ENCODE measurements at regions not wholly inside any gene's neighbourhood (a gene's known extent, or its start where the extent isn't known, plus 50 kb on each side); places are given as distances from the start of the nearest gene placed in this dataset.

- no peak for DNase-seq (ENCODE audit: extremely low spot score, unreplicated experiment)
- Mint-ChIP-seq H3K4me3 (ENCODE audit: unreplicated experiment) (no peak overlapping the region), H3K9me3 (ENCODE audit: unreplicated experiment) (peaks cover 31% of the 10 kb centered on the region), H3K27ac (ENCODE audit: unreplicated experiment) (no peak overlapping the region), H3K27me3 (ENCODE audit: unreplicated experiment) (no peaks in the 10 kb centered on the region), H3K36me3 (ENCODE audit: unreplicated experiment) (no peaks in the 10 kb centered on the region), H3K4me1 (ENCODE audit: unreplicated experiment) (no peaks in the 10 kb centered on the region)
- no peak for TF ChIP-seq CTCF (IDR thresholded peaks at IDR 0.05)
These were observed 221.6 kb upstream of the SPANXN4 start for GRCh38 chrX:142804085-142804484.

- no peaks in the 10 kb centered on the region for H3K36me3 Mint-ChIP-seq (ENCODE audit: unreplicated experiment)
- H3K27me3 Mint-ChIP-seq (ENCODE audit: unreplicated experiment), result no peaks in the 10 kb centered on the region
- DNase-seq (ENCODE audit: extremely low spot score, unreplicated experiment), result no peak
These were observed 206.3 kb upstream of the SPANXN4 start for GRCh38 chrX:142819461-142819860.

GRCh38 chrX:142828129-142828528, 197.6 kb upstream of the SPANXN4 start:
- no peak overlapping the region for H3K4me3 Mint-ChIP-seq (ENCODE audit: unreplicated experiment)
- no peak for DNase-seq (ENCODE audit: extremely low spot score, unreplicated experiment)
- peaks cover 38% of the 10 kb centered on the region for H3K9me3 Mint-ChIP-seq (ENCODE audit: unreplicated experiment)
- no peaks in the 10 kb centered on the region for H3K27me3 Mint-ChIP-seq (ENCODE audit: unreplicated experiment)
- H3K36me3 Mint-ChIP-seq (ENCODE audit: unreplicated experiment), result no peaks in the 10 kb centered on the region
- no peak overlapping the region for H3K27ac Mint-ChIP-seq (ENCODE audit: unreplicated experiment)
- TF ChIP-seq CTCF (IDR thresholded peaks at IDR 0.05), result no peak
- no peaks in the 10 kb centered on the region for H3K4me1 Mint-ChIP-seq (ENCODE audit: unreplicated experiment)

More at GRCh38 chrX:142819461-142819860, 206.3 kb upstream of the SPANXN4 start:
- Mint-ChIP-seq H3K4me1 (ENCODE audit: unreplicated experiment) (no peaks in the 10 kb centered on the region), H3K27ac (ENCODE audit: unreplicated experiment) (no peak overlapping the region), H3K4me3 (ENCODE audit: unreplicated experiment) (no peak overlapping the region), H3K9me3 (ENCODE audit: unreplicated experiment) (peaks cover 54% of the 10 kb centered on the region)
- TF ChIP-seq CTCF (IDR thresholded peaks at IDR 0.05), result no peak

GRCh38 chrX:142831961-142832530, 193.7 kb upstream of the SPANXN4 start:
- H3K4me3 Mint-ChIP-seq (ENCODE audit: unreplicated experiment), result no peak overlapping the region
- H3K27me3 Mint-ChIP-seq (ENCODE audit: unreplicated experiment), result no peaks in the 10 kb centered on the region
- H3K4me1 Mint-ChIP-seq (ENCODE audit: unreplicated experiment), result no peaks in the 10 kb centered on the region
- H3K27ac Mint-ChIP-seq (ENCODE audit: unreplicated experiment), result no peak overlapping the region
- H3K9me3 Mint-ChIP-seq (ENCODE audit: unreplicated experiment), result peaks cover 29% of the 10 kb centered on the region
- DNase-seq (ENCODE audit: extremely low spot score, unreplicated experiment), result no peak
- H3K36me3 Mint-ChIP-seq (ENCODE audit: unreplicated experiment), result no peaks in the 10 kb centered on the region
- TF ChIP-seq CTCF (IDR thresholded peaks at IDR 0.05), result no peak

- no peak overlapping the region for H3K4me3 Mint-ChIP-seq (ENCODE audit: unreplicated experiment)
- DNase-seq (ENCODE audit: extremely low spot score, unreplicated experiment), result no peak
- H3K4me1 Mint-ChIP-seq (ENCODE audit: unreplicated experiment), result no peaks in the 10 kb centered on the region
- peaks cover 37% of the 10 kb centered on the region for H3K9me3 Mint-ChIP-seq (ENCODE audit: unreplicated experiment)
- no peak overlapping the region for H3K27ac Mint-ChIP-seq (ENCODE audit: unreplicated experiment)
- no peak for TF ChIP-seq CTCF (IDR thresholded peaks at IDR 0.05)
- no peaks in the 10 kb centered on the region for H3K27me3 Mint-ChIP-seq (ENCODE audit: unreplicated experiment)
- H3K36me3 Mint-ChIP-seq (ENCODE audit: unreplicated experiment), result no peaks in the 10 kb centered on the region
These were observed 170.8 kb upstream of the SPANXN4 start for GRCh38 chrX:142854970-142855369.
